Tibial artery (tissue), 4 donors: ENCODE measurements at regions not wholly inside any gene's neighbourhood (a gene's known extent, or its start where the extent isn't known, plus 50 kb on each side); places are given as distances from the start of the nearest gene placed in this dataset.

Source experiments
- DNase-seq, 2 donors: peaks; one replicate each; pipeline ENCODE4 v3.0.0-alpha.2; 2019
- H3K27ac ChIP-seq, 2 donors: fragments of 200-600 bp; sonication (generic) in 1 of 2; 1 replicate in 1 of 2; 2 replicates in 1 of 2; pipeline ENCODE4 v1.5.1; 2018 to 2019; ENCODE audit warnings: mild to moderate bottlenecking in 1 of 2
- H3K27me3 ChIP-seq, 2 donors: fragments of 200-600 bp; sonication (generic) in 1 of 2; one replicate each; pipeline versions ENCODE4 v1.5.1 to v1.6.0; 2016 to 2019
- H3K36me3 ChIP-seq, 3 donors: fragments of 200-600 bp; sonication (generic) in 2 of 3; one replicate each; pipeline ENCODE4 v1.5.1; 2016 to 2019; ENCODE audit warnings: mild to moderate bottlenecking in 2 of 3
- H3K4me1 ChIP-seq, 4 donors: fragments of 200-600 bp; sonication (generic) in 2 of 4; 1 replicate in 3 of 4; 2 replicates in 1 of 4; pipeline ENCODE4 v1.5.1; 2016 to 2019
- H3K4me3 ChIP-seq, 2 donors: fragments of 200-600 bp; sonication (generic) in 1 of 2; 1 replicate in 1 of 2; 2 replicates in 1 of 2; pipeline ENCODE4 v1.5.1; 2018 to 2019; ENCODE audit warnings: mild to moderate bottlenecking in 2 of 2
- H3K9me3 ChIP-seq, 3 donors: fragments of 200-600 bp; sonication (generic) in 1 of 3; one replicate each; pipeline ENCODE4 v1.5.1; 2016 to 2019
- CTCF ChIP-seq, 2 experiments: fragments of 200-600 bp in 1 of 2; fragments of 450-650 bp in 1 of 2; IDR thresholded peaks; one replicate each; pipeline ENCODE4 v1.5.1; 2017 to 2019; ENCODE audit warnings: antibody characterized with exemption in 2 of 2, mild to moderate bottlenecking in 1 of 2, moderate library complexity in 1 of 2
- intact Hi-C: fragments of 100-400 bp; cut with DNase I; formaldehyde crosslinking; loops from one replicate; pipeline ENCODE4 v1.15.0; 2023; ENCODE audit warnings: low total_unique reads

- Histone ChIP-seq H3K9me3 (peaks cover 0 to 11% (median 0%) of the 10 kb centered on the region in 3 donors), H3K4me3 (no peak overlapping the region), H3K27ac (no peak overlapping the region), H3K36me3 (no peaks in the 10 kb centered on the region), H3K4me1 (peaks cover 0 to 11% (median 0%) of the 10 kb centered on the region in 4 donors), H3K27me3 (no peaks in the 10 kb centered on the region)
- intact Hi-C loops: no loop called here
- no peak for TF ChIP-seq CTCF (IDR thresholded peaks at IDR 0.05)
- no peak for DNase-seq
Observed at GRCh38 chr13:74870865-74871264, 611.1 kb downstream of the TBC1D4 start.

DNA sequence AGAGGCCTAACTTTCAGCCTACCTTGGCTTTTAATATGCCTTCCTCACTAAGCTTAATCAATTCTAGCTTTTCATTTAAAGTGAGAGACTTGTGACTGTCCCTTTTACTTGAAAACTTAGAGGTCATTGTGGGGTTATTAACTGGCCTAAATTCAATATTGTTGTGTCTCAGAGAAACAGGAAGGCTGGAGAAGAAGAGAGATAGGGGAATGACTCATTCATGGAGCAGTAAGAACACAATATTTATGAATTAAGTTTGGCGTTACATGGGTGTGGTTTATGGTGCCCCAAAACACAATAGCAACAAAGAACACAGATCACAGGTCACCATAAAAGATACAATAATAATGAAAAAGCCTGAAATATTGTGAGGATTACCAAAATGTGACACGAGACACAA lies 612.1 kb downstream of the TBC1D4 start:
- Histone ChIP-seq H3K9me3 (peaks cover 0 to 11% (median 0%) of the 10 kb centered on the region in 3 donors), H3K27me3 (no peaks in the 10 kb centered on the region), H3K36me3 (no peaks in the 10 kb centered on the region), H3K27ac (no peak overlapping the region), H3K4me3 (no peak overlapping the region), H3K4me1 (peaks cover 0 to 12% (median 0%) of the 10 kb centered on the region in 4 donors)
- no peak for DNase-seq
- intact Hi-C loops: no loop called here
- no peak for TF ChIP-seq CTCF (IDR thresholded peaks at IDR 0.05)

DNA sequence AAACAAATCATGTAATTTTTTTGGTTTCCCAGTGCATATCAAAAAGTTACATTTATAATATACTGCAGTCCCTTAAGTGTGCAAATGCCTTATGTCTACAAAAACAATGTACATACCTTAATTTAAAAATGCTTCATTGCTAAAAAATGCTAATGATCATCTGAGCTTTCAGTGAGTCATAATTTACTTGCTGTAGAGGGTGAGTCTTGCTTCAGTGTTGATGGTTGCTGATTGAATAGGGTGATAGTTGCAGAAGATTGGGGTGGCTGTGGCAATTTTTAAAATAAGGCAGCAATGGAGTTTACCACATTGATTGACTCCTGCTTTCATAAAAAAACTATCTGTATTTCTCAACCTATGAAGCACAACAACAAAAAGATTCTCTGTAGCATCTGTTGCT lies 613.9 kb downstream of the TBC1D4 start:
- Histone ChIP-seq H3K4me1 (peaks cover 0 to 12% (median 0%) of the 10 kb centered on the region in 4 donors), H3K27ac (no peak overlapping the region), H3K9me3 (peaks cover 0 to 11% (median 0%) of the 10 kb centered on the region in 3 donors), H3K4me3 (no peak overlapping the region), H3K36me3 (no peaks in the 10 kb centered on the region), H3K27me3 (no peaks in the 10 kb centered on the region)
- no peak for TF ChIP-seq CTCF (IDR thresholded peaks at IDR 0.05)
- DNase-seq: no peak
- intact Hi-C loops: no loop called here

GRCh38 chr13:74867460-74867859 lies 614.5 kb downstream of the TBC1D4 start:
- intact Hi-C loops: no loop called here
- TF ChIP-seq CTCF (IDR thresholded peaks at IDR 0.05): no peak
- peaks cover 0 to 11% (median 0%) of the 10 kb centered on the region in 3 donors for H3K9me3 ChIP-seq

GRCh38 chr13:74866101-74866500 lies 615.9 kb downstream of the TBC1D4 start:
- H3K4me3 ChIP-seq: no peak overlapping the region
- H3K4me1 ChIP-seq: peaks cover 0 to 12% (median 0%) of the 10 kb centered on the region in 4 donors
- no peak for DNase-seq
- no peaks in the 10 kb centered on the region for H3K27me3 ChIP-seq
- intact Hi-C loops: no loop called here
- no peak overlapping the region for H3K27ac ChIP-seq
- no peaks in the 10 kb centered on the region for H3K36me3 ChIP-seq
- H3K9me3 ChIP-seq: peaks cover 0 to 11% (median 0%) of the 10 kb centered on the region in 3 donors
- TF ChIP-seq CTCF (IDR thresholded peaks at IDR 0.05): no peak

More at GRCh38 chr13:74867460-74867859, 614.5 kb downstream of the TBC1D4 start:
- no peak overlapping the region for H3K4me3 ChIP-seq
- H3K27me3 ChIP-seq: no peaks in the 10 kb centered on the region
- peaks cover 0 to 12% (median 0%) of the 10 kb centered on the region in 4 donors for H3K4me1 ChIP-seq
- no peak for DNase-seq
- H3K27ac ChIP-seq: no peak overlapping the region
- H3K36me3 ChIP-seq: no peaks in the 10 kb centered on the region

GRCh38 chr13:74865656-74866055 lies 616.3 kb downstream of the TBC1D4 start:
- no peak for DNase-seq
- Histone ChIP-seq H3K4me3 (no peak overlapping the region), H3K27ac (no peak overlapping the region), H3K27me3 (no peaks in the 10 kb centered on the region), H3K9me3 (peaks cover 0 to 11% (median 0%) of the 10 kb centered on the region in 3 donors), H3K36me3 (no peaks in the 10 kb centered on the region), H3K4me1 (peaks cover 0 to 12% (median 0%) of the 10 kb centered on the region in 4 donors)
- intact Hi-C loops: no loop called here
- TF ChIP-seq CTCF (IDR thresholded peaks at IDR 0.05): no peak
